ENCODE measurements at regions not wholly inside any gene's neighbourhood (a gene's known extent, or its start where the extent isn't known, plus 50 kb on each side); places are given as distances from the start of the nearest gene placed in this dataset.

GRCh38 chr3:31377045-31377642 lies 155.6 kb upstream of the STT3B start:
- TF ChIP-seq EP300 (IDR thresholded peaks at IDR 0.05) (no peak), POLR2A (IDR thresholded peaks at IDR 0.05) (no peak)
- TF ChIP-seq, protein P1, sequence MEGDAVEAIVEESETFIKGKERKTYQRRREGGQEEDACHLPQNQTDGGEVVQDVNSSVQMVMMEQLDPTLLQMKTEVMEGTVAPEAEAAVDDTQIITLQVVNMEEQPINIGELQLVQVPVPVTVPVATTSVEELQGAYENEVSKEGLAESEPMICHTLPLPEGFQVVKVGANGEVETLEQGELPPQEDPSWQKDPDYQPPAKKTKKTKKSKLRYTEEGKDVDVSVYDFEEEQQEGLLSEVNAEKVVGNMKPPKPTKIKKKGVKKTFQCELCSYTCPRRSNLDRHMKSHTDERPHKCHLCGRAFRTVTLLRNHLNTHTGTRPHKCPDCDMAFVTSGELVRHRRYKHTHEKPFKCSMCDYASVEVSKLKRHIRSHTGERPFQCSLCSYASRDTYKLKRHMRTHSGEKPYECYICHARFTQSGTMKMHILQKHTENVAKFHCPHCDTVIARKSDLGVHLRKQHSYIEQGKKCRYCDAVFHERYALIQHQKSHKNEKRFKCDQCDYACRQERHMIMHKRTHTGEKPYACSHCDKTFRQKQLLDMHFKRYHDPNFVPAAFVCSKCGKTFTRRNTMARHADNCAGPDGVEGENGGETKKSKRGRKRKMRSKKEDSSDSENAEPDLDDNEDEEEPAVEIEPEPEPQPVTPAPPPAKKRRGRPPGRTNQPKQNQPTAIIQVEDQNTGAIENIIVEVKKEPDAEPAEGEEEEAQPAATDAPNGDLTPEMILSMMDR (IDR thresholded peaks at IDR 0.05) = no peak

GRCh38 chr3:31378231-31378630 lies 154.5 kb upstream of the STT3B start:
- 85 to 95% (median 88%) methylated on average over 1 of the region's 1 CpG for WGBS, 3 donors
- intact Hi-C loops (cut with DNase I) = no loop called here
- TF ChIP-seq EP300 (IDR thresholded peaks at IDR 0.05) (no peak), POLR2A (IDR thresholded peaks at IDR 0.05) (no peak)
- TF ChIP-seq, protein P1 (IDR thresholded peaks at IDR 0.05) = no peak
- Histone ChIP-seq H3K36me3 (no peaks in the 10 kb centered on the region), H3K4me1 (ENCODE audit: insufficient read depth) (no peaks in the 10 kb centered on the region), H3K27me3 (no peaks in the 10 kb centered on the region), H3K4me3 (no peak overlapping the region), H3K27ac (no peak overlapping the region), H3K9me3 (no peaks in the 10 kb centered on the region)
- DNase-seq = no peak

More at GRCh38 chr3:31377045-31377642, 155.6 kb upstream of the STT3B start:
- Histone ChIP-seq H3K4me1 (ENCODE audit: insufficient read depth) (no peaks in the 10 kb centered on the region), H3K9me3 (no peaks in the 10 kb centered on the region), H3K27ac (no peak overlapping the region), H3K27me3 (no peaks in the 10 kb centered on the region), H3K36me3 (no peaks in the 10 kb centered on the region), H3K4me3 (no peak overlapping the region)
- intact Hi-C loops (cut with DNase I) = no loop called here
- no peak for DNase-seq
- 93 to 96% (median 93%) methylated on average over 5 of the region's 5 CpGs for WGBS, 3 donors

DNA sequence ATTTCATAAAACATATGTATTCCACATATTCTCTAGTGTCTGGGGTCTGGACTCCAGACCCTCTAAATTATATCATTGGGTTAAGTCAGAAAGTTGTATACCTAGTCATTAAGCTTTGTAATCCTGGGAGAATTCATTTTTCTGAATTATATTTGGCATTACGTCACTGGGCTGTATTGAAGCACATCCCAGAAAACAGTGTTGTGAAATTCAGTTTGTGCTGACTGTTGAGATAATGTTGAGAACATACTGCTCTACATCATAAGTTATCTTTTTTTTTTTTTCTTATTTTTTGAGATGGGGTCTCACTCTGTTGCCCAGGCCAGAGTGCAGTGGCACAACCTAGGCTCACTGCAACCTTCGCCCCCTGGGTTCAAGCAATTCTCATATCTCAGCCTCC lies 153.1 kb upstream of the STT3B start:
- 70 to 91% (median 86%) methylated on average over 2 of the region's 2 CpGs for WGBS, 3 donors
- TF ChIP-seq EP300 (IDR thresholded peaks at IDR 0.05) = no peak
- TF ChIP-seq, protein P1 (IDR thresholded peaks at IDR 0.05) = no peak
- no peak for TF ChIP-seq POLR2A (IDR thresholded peaks at IDR 0.05)
- Histone ChIP-seq H3K36me3 (no peaks in the 10 kb centered on the region), H3K27ac (no peak overlapping the region), H3K4me1 (ENCODE audit: insufficient read depth) (no peaks in the 10 kb centered on the region), H3K9me3 (no peaks in the 10 kb centered on the region), H3K4me3 (no peak overlapping the region), H3K27me3 (no peaks in the 10 kb centered on the region)
- no peak for DNase-seq
- intact Hi-C loops (cut with DNase I) = no loop called here

GRCh38 chr3:31382856-31383255 lies 149.9 kb upstream of the STT3B start:
- H3K4me3 ChIP-seq = no peak overlapping the region
- no peak for DNase-seq
- WGBS, 3 donors = 93 to 98% (median 95%) methylated on average over 1 of the region's 1 CpG
- TF ChIP-seq EP300 (IDR thresholded peaks at IDR 0.05) = no peak
- no peak for TF ChIP-seq POLR2A (IDR thresholded peaks at IDR 0.05)
- TF ChIP-seq, protein P1 (IDR thresholded peaks at IDR 0.05) = no peak
- H3K27me3 ChIP-seq = no peaks in the 10 kb centered on the region
- intact Hi-C loops (cut with DNase I) = no loop called here
- H3K9me3 ChIP-seq = no peaks in the 10 kb centered on the region
- no peaks in the 10 kb centered on the region for H3K4me1 ChIP-seq (ENCODE audit: insufficient read depth)
- no peaks in the 10 kb centered on the region for H3K36me3 ChIP-seq
- H3K27ac ChIP-seq = no peak overlapping the region
